Activated T-cell treated with anti-CD3 and anti-CD28 coated beads for 4 hours (primary cell): ENCODE measurements at regions not wholly inside any gene's neighbourhood (a gene's known extent, or its start where the extent isn't known, plus 50 kb on each side); places are given as distances from the start of the nearest gene placed in this dataset.

ENCODE experiments used
- DNase-seq: peaks from one replicate; pipeline ENCODE4 v3.0.0-alpha.2; 2020

DNA sequence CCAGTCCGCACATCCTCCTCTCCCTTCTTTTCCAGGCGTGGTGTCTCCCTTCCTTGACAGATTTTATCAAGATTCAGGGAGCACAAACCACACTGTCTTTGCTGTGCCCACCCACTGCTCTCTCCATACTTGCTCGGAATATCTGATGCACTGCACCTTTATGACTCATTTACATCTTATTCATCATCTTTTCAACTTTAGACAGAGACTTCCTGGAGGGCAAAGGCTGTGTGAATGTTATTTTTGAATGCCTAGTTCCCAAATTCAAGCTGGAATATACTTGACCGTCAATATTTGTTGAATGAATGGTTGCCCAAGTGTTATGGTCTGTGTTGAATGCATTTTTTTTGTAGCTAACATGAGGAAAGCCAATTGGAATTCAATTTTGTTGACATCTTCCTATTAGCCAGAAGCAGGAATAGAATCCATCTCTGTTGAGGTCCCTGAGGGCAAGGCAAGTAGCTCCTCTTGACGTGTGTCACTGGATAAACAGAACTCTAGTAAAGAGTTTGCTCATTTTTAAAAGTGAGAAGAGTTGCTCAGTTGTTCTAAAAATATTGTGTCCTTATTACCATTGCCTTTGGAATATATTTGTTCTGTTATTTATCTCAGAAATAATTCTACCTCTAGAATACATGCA is 95.0 kb downstream of the KLF6 start:
- DNase-seq, result no peak

DNA sequence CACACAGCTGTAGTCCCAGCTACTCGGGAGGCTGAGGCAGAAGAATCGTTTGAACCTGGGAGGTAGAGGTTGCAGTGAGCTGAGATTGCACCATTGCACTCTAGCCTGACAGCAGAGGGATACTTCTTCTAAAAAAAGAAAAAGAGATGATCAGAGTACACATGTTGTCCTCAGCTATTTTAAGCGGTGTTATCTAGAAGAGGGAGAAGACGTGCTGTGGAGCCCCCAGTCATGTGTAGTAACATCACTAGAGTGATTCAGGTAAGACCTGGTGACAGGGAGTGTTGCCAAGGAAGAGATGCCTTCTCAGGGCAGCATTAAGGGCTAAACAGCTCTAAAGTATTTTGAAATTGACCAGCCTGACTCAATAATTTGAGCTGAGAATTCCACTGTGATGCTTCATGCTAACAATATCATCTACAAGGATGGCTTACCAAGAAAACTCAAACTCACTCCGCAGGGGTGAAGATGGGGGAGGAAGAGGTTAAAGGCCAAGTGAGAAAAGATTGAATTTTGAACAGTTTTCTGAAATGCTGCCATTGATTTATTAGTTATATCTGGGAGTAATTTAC is 97.4 kb downstream of the KLF6 start:
- no peak for DNase-seq

DNA sequence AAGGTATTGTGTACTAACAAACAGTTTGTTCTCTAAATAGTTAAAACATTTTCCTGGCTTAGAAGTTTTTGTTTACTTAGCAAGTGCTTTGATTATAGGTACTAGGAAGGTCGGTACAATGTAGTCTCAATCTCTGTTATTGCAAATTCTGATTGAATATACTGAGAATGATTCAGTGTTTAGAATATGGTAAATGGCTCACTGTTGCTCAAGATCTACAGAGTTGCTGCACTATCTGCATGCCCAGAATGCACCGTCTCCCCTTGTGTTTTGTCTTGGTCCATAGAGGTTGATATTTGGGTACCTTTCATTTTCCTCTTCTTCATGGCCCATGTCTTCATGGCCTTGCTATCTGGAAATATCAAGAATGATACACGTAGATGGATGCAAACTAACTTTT is 99.6 kb downstream of the KLF6 start:
- no peak for DNase-seq

DNA sequence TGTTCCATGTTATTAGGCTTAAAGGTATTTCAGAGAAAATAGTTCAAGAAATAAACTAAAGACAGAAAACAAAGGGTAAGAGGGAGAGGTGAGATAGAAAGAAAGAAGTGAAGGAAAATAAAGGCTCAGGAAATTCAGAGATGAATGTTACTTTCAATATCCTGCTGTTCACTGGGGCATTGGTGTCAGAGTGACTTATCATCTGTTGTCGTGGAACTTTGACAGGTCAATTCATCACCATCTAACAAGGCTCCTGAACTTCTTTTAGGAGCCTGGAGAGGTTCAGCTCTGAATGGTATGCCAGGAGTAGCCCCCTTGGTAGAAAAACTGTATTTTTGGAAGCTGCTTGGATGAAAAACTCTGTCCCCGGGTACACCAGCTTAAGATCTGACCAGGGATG is 100.1 kb downstream of the KLF6 start:
- DNase-seq, result no peak

DNA sequence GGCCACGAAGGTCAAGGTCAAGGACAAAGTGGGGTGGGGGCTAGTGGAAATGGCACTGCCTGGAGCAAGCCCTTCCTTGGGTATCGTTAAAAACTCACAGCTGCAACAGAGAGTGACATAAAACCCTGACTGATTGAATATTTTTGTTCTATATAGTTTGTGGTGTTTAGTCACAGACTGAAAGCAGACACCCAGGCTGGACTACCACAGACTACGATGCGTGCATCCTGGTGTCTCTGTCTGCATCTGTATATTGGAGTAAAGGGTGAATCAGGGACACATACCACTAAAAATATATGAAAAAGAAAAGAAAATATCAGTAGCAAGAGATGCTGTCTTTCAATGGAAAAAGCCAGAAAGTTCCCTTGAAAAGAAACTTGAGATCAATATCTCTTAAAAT is 101.4 kb downstream of the KLF6 start:
- DNase-seq, result no peak

DNA sequence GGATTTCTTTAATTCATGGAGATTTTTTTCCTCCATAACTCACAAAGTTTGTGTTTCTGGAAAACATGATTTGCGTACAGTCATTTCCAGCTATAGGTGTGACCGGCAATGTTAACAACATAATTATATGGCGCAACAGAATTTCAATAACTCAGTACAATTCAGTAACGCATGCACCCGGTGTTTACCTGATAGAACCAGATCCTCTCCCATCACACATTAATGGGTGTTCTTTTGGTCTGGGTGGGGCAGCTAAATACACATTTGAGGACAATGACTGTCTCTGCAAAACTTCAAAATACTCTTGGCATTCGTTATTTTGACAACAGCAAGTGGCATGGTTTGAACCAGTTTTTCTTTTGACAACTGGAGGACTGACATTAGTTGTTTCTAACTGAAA is 102.3 kb downstream of the KLF6 start:
- no peak for DNase-seq

DNA sequence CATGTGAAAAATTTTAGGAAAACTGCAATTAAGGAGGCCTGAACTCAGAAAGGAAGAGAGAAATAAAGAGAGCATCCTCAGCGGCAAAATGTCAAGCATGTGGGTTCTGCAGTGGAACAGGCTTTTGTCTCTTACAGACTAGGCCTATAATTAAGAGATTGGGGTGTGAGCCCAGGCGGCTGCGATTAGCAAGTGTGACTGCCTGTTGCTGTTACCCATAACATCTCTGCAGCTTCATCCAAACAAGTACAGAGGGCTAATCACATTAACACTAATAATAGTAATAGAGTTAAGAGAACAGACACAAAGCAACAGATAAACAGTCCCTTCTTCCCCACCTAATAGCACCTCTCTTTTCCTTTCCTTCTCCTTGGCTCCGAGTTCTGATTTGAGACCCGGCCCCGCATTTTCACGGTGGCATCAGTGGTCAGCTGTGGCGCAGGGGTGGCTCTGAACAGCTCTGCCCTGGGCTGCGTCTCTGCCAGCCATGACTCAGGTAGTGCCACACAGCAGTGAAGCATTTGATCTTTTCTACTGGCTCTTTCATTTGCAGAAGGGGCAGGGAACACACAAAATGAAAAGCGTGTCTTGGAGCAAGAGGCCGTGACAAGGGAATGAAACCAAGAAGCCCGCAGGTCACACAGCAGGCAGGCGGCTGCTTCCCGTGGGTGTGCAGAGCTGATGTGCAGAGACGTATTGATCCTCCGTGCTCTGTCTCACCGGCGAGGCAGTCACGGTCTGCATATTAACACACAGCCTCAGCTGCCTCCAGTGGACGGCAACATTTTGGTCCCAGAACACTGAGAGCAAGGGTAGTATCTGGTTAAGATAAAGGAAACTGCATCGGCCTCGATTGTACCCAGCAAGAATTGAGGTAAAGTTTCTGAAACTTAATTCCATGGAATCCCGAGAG is 103.1 kb downstream of the KLF6 start:
- no peak for DNase-seq

DNA sequence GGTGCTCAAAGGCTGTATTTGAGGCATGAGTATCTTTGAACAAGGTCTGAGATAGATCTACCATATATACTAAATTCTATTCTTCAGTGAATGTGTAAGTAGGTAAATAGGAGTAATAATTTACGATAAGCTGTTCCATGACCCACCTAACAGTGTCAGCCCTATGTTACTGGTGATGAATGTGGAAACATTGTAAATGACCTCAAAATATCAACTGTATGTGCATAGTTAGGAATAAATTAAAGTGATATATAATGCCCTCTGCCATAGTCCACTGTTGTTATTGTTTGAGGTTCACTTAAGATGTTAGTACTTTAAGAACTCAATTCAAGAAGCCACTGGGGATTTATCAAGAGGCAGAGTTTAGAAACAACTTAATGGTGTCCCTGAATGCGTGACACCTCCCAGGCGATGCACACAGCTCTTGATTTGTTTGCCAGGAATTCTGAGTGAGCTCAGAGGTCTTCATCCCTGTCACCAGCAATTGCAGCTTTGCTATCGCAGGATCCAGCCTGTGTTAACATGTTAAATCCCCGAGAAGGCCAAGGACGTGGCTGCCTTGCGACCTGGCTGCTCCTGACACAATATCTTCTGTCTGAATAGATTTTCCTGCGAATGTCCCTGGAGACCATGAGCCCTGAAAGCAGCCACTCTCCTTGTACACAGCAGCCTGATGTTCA is 104.9 kb downstream of the KLF6 start:
- DNase-seq, result no peak

DNA sequence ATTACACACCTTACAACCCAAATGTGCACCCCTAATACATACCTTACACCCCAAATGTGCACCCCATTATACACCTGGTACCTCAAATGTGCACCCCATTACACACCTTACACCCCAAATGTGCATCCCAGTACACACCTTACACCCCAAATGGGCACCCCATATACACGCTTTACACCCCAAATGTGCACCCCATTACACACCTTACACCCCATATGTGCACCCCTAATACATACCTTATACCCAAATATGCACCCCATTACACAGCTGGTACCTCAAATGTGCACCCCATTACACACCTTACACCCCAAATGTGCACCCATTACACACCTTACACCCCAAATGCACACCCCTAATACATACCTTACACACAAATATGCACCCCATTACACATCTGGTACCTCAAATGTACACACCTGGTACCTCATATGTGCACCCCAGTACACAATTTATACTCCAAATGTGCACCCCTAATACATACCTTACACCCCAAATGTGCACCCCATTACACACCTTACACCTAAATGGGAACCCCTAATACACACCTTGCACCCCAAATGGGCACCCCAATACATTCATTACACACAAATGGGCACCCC is 106.3 kb downstream of the KLF6 start:
- no peak for DNase-seq

DNA sequence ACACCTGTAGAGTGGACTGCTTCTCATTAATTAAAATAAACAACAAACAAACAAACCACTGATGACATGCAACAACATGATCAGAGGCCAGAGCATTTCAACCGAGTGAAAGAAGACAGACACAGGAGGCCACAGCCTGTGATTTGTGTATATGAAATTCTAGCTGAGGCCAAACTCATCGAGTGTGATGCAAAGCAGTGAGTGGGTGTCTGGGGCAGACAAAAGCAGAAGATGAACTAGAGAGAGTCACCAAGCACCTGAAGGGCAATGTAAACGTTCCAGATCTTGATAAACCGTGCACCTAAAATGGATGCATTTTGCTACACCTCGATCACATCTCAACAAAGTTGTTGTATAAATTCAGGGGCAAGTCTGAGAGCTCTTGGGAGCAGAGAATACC is 108.4 kb downstream of the KLF6 start:
- no peak for DNase-seq

DNA sequence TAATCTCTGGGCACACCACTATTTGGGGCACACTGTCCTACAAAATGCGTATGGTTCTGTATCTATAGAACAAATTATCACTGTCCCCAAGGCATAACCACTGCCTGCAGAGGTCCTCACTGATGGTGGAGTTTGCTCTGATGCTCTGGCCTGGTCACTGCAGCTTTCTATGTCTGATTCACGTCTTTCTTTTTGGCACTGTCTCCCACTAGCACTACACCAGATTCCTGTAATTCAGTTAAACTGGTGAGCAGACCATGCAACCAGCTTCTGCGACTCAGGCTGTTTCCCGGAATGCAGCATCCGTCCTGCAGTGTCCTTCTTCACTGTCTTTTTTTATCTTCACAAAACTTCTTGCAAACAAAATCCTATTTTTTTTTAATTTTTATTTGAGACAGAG is 112.8 kb downstream of the KLF6 start:
- DNase-seq, result no peak

DNA sequence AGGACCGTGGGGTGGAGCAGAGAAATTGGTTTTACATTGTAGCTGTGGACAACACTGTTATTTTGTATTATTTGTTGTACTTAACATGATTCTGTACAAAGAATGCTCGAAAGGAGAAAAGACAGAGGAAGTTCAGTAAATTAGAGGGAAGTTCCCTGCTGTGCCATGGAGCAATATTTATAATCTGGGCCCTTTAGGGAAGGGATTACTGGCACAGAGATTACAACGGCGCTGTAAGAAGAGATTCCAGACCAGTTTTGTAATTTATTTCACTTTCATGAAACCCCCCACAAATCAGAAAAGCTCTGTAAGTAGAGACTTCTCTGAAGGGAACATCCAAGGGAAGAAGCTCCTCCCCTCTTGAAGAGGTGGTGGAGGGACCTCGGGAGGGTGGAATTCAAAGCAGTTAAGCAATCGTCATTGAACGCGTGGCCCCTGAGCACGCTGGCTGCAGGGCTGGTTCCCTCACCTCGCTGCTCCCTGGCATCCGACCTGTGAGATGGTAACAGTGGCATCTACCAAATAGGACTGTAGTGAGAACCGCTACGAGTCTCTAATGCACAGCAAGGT is 113.5 kb downstream of the KLF6 start:
- no peak for DNase-seq

DNA sequence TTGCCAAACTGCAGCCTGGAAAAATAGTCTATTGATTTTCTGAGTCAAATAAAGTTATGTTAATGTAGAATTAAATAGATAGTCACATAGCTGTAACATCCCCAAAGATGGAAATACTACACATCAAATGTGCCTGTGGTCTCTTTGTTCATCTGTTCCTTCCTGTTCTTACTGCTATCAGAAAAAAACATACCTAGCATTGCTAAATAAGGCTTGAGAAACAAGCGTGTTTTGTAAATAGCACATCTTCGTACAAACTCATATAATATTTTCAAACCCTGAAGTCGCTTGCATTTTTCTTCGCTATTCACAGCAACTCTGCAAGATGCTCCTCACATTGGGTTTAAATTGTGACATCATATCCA is 116.1 kb downstream of the KLF6 start:
- DNase-seq, result no peak

DNA sequence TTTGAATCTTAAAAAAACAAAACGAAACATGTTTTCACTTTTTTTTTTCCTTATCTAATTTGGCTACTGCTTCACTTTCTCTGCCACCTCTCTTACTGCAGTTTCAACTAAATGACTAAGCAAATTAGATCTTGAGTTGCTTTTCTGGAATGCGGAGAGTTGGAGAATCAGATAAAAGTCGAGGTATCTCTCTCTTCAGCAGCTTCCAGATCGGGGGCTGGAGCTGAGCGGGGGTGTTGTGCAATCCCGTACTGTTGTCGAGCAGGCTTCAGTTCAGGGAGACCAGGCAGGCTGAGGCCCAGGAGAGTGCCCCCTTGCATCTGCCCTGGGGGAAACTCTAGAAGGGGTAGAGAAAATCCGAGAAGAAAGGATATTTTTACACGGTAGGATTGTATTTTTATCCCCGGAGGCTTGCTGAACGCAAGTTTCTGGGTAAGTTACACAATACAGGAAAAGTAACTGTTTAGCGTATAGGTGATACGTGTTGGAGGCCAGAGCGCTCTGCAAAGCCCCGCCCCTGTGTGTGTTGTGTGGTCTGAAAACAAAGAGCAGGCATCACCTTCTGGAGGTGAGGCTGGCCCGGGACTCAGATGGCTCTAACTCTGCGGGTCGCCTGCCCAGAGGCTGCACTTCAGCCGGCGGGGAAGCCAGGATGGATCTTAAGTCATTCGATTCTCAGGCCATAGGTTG is 116.6 kb downstream of the KLF6 start:
- DNase-seq, result peak; percentile 38

DNA sequence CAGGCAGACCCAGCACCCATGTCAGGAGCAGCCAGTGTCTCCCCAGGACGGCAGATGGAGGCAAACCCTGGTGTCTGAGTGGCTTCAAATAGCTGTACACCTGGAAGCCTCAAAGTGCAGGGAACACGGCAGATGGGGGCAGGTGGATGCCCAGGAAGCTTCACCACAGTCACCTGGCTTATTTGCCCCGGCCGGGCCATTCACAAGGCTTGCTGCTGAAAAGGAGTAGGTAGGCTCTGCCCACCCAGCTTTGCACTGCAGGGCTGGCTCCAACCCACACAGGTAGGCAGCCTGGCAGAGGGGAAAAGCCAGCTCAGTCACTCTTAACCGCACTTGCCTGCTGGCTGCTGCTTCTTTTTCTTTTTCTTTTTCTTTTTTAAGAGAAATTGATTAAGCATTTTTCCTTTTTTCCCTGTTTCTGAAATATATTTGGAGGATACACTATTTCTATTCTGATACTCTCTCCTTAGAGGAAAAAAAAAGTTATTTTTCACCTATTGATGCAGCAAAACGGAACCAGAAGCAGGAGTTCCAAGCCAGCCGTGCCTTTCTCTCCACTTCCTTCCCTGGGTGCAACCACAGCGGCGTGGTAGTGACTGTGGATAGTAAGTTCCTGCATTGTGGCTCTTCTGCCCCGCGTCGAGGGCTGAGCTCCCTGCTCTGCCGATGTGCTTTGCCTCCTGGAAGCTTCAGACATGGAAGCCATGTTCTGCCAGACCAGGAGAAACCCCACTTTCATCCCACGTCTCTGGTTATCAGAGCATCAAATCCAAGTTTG is 118.3 kb downstream of the KLF6 start:
- peak; percentile 49 for DNase-seq

DNA sequence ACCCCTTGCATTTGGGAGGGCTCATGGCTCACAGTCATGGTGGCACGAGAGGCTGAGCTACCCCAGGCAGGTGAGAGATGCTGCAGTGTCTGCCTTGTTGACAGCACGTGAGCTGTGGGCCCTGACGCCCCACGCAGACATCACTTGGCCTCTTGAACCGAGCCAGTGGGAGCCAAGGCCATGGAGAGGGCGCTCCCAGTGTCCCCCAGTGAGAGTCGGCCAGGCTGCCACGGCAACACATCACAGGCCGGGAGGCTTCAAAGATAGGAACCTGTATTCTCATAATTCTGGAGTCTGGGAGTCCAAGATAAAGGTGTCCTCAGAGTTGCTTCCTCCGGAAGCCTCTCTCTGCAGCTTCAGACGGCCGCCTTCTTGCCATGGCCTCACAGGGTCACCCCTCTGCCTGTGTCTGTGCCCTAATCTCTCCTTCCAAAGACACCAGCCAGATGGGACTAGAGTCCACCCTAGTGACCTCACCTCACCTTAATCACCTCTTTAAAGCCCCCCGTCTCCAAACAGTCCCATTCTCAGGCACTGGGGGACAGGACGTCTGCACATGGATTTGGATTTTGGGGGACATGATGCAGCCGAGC is 119.6 kb downstream of the KLF6 start:
- no peak for DNase-seq

DNA sequence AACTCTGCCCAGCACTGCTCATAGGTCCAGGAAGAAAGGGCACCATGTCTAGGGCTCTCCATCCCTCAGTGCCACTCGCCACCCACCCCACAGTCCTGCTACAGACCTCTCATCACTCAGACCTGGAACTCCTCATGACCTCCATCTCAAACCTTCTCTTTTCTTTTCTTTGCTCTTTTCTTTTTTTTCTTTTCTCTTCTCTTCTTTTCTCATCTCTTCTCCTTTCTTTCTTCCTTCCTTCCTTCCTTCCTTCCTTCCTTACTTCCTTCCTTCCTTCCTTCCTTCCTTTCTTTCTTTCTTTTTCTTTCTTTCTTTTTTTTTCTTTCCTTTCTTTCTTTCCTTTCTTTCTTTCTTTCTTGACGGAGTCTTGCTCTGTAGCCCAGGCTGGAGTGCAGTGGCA is 122.2 kb downstream of the KLF6 start:
- no peak for DNase-seq

DNA sequence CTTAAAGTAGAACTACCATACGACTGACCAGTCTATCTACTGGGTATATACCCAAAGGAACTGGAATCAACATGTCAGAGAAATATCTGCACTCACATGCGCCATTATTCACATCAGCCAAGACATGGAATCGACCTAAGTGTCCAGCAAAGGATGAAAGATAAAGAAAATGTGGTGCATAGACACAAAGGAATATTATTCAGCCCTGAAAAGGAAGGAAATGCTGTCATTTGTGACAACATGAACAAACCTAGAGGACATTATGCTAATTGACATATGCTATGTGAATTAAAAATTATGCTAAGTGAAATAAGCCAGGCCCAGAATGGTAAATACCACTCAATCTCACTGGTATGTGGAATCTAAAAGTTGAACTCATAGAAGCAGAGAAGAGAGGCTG is 123.7 kb downstream of the KLF6 start:
- DNase-seq, result no peak

DNA sequence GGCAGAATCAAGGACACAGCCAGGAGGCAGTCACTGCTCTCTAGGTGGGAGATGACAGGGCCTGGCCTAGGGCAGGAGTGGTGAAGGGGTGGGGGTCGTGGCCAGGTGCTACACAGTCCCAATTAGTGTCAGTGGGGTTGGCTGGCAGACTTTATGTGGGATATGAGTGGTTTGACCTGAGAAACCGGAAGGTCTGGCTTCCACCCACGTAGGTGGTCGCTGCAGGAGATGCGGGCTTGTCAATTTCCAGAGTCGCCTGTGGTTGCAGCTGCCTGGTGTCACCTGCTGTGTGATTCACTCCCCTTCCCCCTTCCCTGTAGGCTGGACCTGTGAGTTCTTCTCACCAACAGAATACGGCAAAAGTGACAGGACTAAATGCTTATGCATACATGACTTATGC is 124.3 kb downstream of the KLF6 start:
- DNase-seq, result no peak

DNA sequence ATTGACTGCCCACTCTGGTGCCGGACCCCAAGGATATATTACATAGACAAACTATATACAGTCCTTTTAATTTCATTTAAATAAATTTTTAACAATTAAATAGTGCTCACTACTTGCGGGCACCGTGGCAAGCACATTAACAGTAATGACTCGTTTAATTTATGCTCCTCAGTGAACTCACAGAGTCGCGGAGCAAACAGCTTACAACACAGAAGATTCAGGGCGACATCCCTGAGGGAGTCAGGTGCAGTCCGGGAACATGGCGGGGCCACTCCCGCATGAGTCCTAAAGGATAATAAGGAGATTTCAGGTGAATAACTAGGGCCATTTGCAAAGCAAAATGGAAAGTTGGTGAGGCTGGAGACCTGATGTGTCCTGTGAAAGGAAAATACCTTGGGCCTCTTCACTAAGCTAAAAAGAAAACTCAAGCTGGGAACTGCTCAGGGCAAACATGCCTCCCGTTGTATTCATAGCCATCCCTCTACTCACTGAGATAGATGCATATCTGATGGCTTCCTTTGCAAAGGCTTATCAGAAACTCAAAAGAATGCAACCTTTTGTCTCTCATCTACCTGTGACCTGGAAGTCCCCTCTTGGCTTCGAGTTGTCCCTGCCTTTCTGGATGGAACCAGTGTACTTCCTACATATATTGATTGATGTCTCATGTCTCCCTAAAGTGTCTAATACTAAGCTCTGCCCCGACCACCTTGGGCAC is 125.6 kb downstream of the KLF6 start:
- DNase-seq, result no peak
